ENCODE measurements at regions not wholly inside any gene's neighbourhood (a gene's known extent, or its start where the extent isn't known, plus 50 kb on each side); places are given as distances from the start of the nearest gene placed in this dataset.

- no peak for DNase-seq (ENCODE audit: low read depth in 1 of 2, low spot score in 1 of 2)
Observed at GRCh38 chr6:40759838-40760237, 172.7 kb upstream of the LRFN2 start.

GRCh38 chr6:40759264-40759663 is 172.1 kb upstream of the LRFN2 start:
- DNase-seq (ENCODE audit: low read depth in 1 of 2, low spot score in 1 of 2): no peak

- no peak for DNase-seq (ENCODE audit: low read depth in 1 of 2, low spot score in 1 of 2)
Observed at GRCh38 chr6:40755749-40756452, 168.7 kb upstream of the LRFN2 start.

GRCh38 chr6:40755046-40755681 is 168.0 kb upstream of the LRFN2 start:
- DNase-seq (ENCODE audit: low read depth in 1 of 2, low spot score in 1 of 2): no peak

- no peak for DNase-seq (ENCODE audit: low read depth in 1 of 2, low spot score in 1 of 2)
Observed at GRCh38 chr6:40754461-40755045, 167.4 kb upstream of the LRFN2 start.

- no peak for DNase-seq (ENCODE audit: low read depth in 1 of 2, low spot score in 1 of 2)
Observed at GRCh38 chr6:40753675-40754448, 166.7 kb upstream of the LRFN2 start.

DNA sequence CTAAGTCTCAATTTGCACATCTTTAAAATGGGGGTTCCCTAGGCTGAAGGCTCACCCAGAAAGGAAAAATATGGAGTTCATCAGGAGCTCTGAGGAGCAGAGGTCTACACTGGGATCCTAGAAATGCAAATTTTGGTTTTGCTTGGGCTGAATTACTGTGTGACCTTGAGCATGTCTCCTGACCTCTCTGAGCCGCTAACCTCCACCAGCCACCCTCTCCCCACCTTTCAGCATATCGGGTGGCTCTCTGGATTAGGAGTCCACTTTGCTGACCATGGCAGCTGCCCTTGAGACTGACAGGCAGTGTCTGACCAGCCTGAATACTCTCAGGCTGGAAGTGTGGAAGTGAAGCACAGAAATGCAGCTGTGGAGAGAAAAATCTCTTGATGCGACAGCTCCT is 165.9 kb upstream of the LRFN2 start:
- no peak for DNase-seq (ENCODE audit: low read depth in 1 of 2, low spot score in 1 of 2)

GRCh38 chr6:40744835-40745234 is 157.7 kb upstream of the LRFN2 start:
- no peak for DNase-seq (ENCODE audit: low read depth in 1 of 2, low spot score in 1 of 2)

DNA sequence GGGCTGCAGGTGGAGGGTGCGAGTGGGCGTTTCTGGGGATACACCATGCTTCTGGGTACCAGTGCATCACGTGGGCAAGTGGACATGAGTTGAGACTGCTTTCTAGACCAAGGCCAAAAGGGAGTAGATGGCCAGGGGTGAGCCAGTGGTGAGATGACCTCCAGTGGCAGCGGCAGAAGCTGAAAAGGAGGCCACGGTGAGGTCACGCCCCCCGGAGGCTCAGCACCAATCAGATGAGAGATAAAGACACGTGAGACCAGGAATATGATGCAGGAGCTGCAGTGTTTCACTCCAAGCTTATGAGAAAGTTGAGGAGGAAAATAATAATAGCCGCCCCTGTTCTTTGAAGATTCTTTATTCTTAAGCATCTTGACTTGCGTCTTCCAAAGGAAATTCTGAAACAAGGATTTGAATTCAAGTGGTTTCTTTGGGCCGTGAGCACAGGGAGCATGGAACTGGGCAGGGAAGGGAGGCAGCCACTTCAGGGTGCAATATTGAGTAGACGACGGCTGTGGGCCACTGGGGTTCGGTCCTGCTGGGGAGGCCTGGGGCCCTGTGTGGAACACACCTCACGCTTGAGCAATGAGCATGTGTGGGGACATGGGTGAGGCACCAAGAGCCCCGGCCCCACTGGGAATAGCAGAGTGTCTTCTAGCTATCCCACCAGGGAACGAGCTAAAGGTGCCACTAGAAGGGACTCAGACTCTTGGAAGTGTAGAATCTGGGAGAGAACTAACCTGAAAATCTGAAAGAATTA is 156.7 kb upstream of the LRFN2 start:
- no peak for DNase-seq (ENCODE audit: low read depth in 1 of 2, low spot score in 1 of 2)

DNA sequence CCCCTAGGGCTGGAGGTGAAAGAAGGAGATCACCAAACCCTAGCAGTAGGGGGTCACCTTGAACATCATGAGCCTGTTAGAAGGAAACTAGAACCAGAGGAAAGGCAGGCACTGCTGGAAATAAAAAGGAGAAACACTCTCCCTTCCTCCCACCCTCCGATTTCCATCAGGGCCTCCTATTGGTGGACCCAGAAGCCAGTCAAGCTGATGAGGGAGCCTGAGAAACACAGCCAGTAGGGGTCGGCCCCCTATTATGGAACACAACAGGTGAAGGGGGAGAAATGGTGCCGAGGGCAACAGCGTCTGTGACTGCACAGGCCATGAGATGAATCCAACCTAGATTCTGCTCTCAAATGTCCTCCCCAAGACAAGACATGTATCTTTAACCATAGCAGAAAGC is 156.1 kb upstream of the LRFN2 start:
- no peak for DNase-seq (ENCODE audit: low read depth in 1 of 2, low spot score in 1 of 2)

DNA sequence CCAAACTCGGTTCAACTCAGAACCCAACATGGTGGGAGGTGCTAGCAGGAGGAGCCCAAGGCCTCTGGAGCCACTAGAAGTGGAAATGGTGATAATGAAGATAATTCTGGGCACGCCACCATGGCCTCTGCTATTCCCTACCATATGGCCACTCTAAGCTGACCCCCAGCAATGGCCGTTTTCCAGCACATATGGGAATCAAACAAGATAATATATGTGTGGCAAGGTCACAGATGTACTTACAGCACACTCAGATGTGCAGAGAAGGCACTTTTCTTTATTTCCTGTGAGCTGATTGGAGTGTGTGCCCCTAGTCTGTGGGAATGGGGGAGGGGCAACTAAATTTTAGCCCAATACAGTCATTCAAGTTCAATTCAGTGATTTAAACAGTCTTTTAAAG is 153.4 kb upstream of the LRFN2 start:
- DNase-seq (ENCODE audit: low read depth in 1 of 2, low spot score in 1 of 2): no peak

DNA sequence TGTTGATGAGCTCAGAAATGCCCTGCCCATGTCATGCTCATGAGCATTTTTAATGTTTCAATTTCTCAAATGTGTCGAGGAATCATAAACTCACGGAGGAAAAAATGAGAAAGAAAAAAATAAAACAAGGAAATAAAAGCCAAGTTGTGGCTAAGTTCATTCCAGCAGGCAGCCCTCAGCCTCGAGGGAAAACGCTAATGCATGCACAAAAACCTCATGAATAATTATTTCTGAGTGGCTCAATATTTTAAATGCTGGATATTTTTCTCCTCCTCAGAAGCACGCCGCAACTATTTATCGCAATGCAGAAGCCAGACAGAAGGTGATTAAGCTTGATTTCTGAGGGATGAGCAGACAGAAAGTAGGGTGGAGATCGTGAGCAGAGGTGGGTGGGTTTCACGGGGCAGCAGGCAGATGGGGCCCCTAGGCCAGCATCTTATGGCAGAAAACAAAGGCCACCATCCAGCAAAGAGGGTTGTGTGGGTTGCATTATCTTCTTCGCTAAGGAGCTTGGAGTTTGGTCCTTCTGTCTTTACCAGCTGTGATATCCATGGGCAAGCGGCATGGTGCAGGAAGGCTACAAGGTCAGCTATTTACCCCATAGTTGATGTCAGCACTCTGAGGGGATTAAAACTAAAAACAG is 151.5 kb upstream of the LRFN2 start:
- DNase-seq (ENCODE audit: low read depth in 1 of 2, low spot score in 1 of 2): no peak

- DNase-seq (ENCODE audit: low read depth in 1 of 2, low spot score in 1 of 2): no peak
Observed at GRCh38 chr6:40735521-40735920, 148.4 kb upstream of the LRFN2 start.

DNA sequence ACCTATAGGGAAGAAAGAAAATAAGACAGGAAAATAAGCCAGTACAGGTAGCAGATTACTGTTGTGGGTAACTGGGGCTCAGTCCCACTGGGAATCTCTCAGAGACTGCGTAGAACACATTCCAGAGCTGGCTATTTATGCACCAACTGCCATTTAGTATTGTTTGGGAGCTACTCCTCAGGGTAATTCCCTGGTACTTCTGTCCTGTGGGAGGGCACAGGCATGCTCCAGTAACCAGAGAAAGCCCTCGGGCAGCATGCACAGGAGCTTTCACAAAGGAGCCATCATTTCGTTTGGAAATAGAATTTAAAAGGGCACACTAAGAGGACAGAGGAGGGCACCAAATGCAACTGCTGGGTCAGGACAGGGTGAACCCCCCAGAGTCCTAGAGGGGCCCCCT is 148.0 kb upstream of the LRFN2 start:
- no peak for DNase-seq (ENCODE audit: low read depth in 1 of 2, low spot score in 1 of 2)

GRCh38 chr6:40734607-40735006 is 147.4 kb upstream of the LRFN2 start:
- DNase-seq (ENCODE audit: low read depth in 1 of 2, low spot score in 1 of 2): no peak

DNA sequence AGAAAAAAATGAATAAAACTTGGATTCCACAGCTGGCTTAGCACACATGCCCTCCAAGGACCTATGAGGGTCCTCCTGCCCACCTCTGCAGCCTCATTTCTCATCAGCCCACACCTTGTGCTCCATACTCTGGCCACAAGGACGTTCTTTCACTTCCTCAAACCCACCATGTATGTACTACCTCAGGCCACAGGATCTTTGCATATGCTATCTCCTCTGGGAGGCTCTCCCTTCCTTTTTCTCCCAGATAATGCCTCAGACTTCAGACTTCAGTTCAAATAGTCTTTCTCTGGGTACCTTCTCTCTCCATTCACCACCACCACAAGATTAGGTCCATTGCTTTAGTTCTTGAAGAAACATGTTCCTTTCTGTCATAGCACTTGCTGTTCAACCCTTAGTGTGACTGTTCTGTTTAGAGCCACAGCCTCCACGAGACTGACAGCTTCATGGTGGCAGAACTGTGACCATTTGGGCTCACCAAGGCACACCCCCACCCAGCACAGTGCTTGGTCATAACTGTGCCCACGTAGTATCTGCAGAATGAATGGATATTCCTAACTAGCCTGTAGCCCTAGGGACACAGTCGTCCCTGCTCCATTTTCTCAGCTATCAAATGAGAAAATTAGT is 146.7 kb upstream of the LRFN2 start:
- DNase-seq (ENCODE audit: low read depth in 1 of 2, low spot score in 1 of 2): no peak

GRCh38 chr6:40733290-40733689 is 146.1 kb upstream of the LRFN2 start:
- no peak for DNase-seq (ENCODE audit: low read depth in 1 of 2, low spot score in 1 of 2)

- no peak for DNase-seq (ENCODE audit: low read depth in 1 of 2, low spot score in 1 of 2)
Observed at GRCh38 chr6:40732878-40733277, 145.7 kb upstream of the LRFN2 start.

GRCh38 chr6:40728643-40729042 is 141.5 kb upstream of the LRFN2 start:
- DNase-seq (ENCODE audit: low read depth in 1 of 2, low spot score in 1 of 2): no peak

DNA sequence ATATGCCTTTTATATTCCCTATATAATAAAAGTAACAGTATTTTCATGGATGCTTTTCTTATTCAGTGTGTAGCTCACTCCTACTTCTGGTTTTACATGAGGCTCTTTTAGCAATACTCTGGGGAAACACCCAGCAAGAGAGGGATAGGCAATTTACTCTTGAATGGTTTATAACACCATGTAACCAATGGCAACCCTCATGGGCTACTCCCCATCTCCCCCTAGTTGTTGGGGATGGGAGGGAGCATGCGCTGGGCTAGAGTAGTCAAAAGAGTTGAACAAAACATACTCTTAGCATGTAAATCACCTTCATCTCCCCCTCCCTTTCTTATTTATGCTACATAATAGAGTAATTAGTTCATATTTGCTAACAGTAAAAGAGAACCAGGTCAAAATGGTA is 140.1 kb upstream of the LRFN2 start:
- DNase-seq (ENCODE audit: low read depth in 1 of 2, low spot score in 1 of 2): no peak

Data from activated CD4-positive, alpha-beta T cell treated with anti-CD3 and anti-CD28 coated beads, Interleukin-2, amount 50 U/mL, for 24 hours (primary cell).